ENCODE measurements at regions not wholly inside any gene's neighbourhood (a gene's known extent, or its start where the extent isn't known, plus 50 kb on each side); places are given as distances from the start of the nearest gene placed in this dataset.
"Not testable (repeated sequence)": the region's sequence is repeated elsewhere in the genome, so short reads cannot be mapped to it uniquely, and the experiment has no call there.

DNA sequence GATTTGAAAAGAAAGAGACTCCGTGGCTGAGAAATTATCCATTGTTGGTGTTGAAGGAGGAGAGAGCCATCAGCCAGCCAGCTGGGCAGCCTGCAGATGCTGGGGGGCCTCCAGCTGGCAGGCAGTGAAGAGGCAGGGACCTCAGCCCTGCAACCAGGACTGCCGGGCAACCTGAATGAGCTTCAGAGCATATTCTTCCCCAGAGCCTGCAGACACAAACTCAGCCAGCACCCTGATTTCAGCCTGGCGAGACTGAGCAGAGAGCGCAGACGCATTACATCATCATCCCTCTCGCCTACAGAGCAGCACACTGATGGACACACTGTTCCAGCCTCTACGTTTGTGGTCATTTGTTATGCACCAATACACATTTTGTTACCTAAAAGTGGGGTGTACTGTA is 150.7 kb upstream of the RAB6C start:
- no peak overlapping the region for H3K4me3 ChIP-seq (replicated peaks; ENCODE audit: insufficient read depth, low read length)
- H3K27me3 ChIP-seq (ENCODE audit: insufficient read depth, poor library complexity, severe bottlenecking) = no peaks in the 10 kb centered on the region
- no peak overlapping the region for H3K27ac ChIP-seq (replicated peaks)
- TF ChIP-seq GABPA (IDR thresholded peaks at IDR 0.05; ENCODE audit: low read depth) (no peak), POLR2AphosphoS5 (IDR thresholded peaks at IDR 0.05; ENCODE audit: low read depth) (no peak)
- TF ChIP-seq, protein P1, sequence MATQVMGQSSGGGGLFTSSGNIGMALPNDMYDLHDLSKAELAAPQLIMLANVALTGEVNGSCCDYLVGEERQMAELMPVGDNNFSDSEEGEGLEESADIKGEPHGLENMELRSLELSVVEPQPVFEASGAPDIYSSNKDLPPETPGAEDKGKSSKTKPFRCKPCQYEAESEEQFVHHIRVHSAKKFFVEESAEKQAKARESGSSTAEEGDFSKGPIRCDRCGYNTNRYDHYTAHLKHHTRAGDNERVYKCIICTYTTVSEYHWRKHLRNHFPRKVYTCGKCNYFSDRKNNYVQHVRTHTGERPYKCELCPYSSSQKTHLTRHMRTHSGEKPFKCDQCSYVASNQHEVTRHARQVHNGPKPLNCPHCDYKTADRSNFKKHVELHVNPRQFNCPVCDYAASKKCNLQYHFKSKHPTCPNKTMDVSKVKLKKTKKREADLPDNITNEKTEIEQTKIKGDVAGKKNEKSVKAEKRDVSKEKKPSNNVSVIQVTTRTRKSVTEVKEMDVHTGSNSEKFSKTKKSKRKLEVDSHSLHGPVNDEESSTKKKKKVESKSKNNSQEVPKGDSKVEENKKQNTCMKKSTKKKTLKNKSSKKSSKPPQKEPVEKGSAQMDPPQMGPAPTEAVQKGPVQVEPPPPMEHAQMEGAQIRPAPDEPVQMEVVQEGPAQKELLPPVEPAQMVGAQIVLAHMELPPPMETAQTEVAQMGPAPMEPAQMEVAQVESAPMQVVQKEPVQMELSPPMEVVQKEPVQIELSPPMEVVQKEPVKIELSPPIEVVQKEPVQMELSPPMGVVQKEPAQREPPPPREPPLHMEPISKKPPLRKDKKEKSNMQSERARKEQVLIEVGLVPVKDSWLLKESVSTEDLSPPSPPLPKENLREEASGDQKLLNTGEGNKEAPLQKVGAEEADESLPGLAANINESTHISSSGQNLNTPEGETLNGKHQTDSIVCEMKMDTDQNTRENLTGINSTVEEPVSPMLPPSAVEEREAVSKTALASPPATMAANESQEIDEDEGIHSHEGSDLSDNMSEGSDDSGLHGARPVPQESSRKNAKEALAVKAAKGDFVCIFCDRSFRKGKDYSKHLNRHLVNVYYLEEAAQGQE (IDR thresholded peaks at IDR 0.05; ENCODE audit: insufficient replicate concordance, low read depth) = no peak
- no peak for DNase-seq (ENCODE audit: low read depth in 1 of 2, low spot score in 1 of 2)

DNA sequence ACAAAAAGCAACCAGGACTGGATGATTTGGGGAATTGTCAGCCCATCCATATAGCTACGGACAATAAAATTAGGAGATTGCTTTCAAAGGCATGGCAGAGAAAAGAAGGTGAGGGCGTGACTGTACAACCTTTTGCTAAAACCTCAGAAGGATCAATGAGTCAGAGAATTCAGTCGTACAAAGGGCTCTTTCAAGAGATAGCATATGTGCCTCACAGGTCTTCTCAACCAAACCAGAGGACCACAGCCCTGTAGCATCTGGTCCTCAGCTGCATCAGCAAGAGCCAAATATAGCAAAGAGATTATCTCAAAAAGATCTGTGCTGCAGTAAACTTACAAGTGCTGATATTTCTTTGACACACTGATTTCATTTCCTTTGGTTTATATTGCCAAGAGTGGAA is 149.9 kb upstream of the RAB6C start:
- TF ChIP-seq CTCF (IDR thresholded peaks at IDR 0.05; ENCODE audit: insufficient read depth, low read length) (no peak), SPI1 (IDR thresholded peaks at IDR 0.05; ENCODE audit: borderline replicate concordance, low read depth) (no peak), POLR2AphosphoS5 (IDR thresholded peaks at IDR 0.05; ENCODE audit: low read depth) (no peak)
- TF ChIP-seq, protein P1 (IDR thresholded peaks at IDR 0.05; ENCODE audit: insufficient replicate concordance, low read depth) = no peak
- H3K4me3 ChIP-seq (replicated peaks; ENCODE audit: insufficient read depth, low read length) = no peak overlapping the region
- no peak overlapping the region for H3K27ac ChIP-seq (replicated peaks)
- no peak for DNase-seq (ENCODE audit: low read depth in 1 of 2, low spot score in 1 of 2)
- no peaks in the 10 kb centered on the region for H3K27me3 ChIP-seq (ENCODE audit: insufficient read depth, poor library complexity, severe bottlenecking)

DNA sequence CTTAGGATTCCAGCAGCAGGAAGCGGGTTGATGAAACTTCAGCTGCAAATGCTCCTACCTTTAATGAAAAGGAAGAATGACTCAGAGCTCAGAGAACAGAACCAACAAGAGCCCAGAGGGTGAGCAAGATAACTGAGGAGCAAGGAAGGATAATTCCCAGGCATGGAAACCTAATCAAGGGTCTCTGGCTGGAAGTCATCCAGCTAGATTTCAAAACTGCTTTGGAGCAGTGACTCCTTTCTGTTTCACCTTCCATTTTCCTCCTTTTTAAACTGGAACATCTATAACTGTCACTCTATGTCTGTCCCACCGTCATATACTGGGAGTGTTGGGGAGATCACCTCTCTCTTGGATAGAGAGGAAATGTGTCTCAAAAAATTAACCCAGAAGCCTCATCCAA is 148.4 kb upstream of the RAB6C start:
- Histone ChIP-seq H3K27me3 (ENCODE audit: insufficient read depth, poor library complexity, severe bottlenecking) (no peaks in the 10 kb centered on the region), H3K4me3 (replicated peaks; ENCODE audit: insufficient read depth, low read length) (no peak overlapping the region), H3K27ac (replicated peaks) (no peak overlapping the region)
- TF ChIP-seq GABPA (IDR thresholded peaks at IDR 0.05; ENCODE audit: low read depth) (no peak), POLR2AphosphoS5 (IDR thresholded peaks at IDR 0.05; ENCODE audit: low read depth) (no peak), CTCF (IDR thresholded peaks at IDR 0.05; ENCODE audit: insufficient read depth, low read length) (no peak), SPI1 (IDR thresholded peaks at IDR 0.05; ENCODE audit: borderline replicate concordance, low read depth) (no peak)
- TF ChIP-seq, protein P1 (IDR thresholded peaks at IDR 0.05; ENCODE audit: insufficient replicate concordance, low read depth) = no peak
- DNase-seq (ENCODE audit: low read depth in 1 of 2, low spot score in 1 of 2) = no peak

DNA sequence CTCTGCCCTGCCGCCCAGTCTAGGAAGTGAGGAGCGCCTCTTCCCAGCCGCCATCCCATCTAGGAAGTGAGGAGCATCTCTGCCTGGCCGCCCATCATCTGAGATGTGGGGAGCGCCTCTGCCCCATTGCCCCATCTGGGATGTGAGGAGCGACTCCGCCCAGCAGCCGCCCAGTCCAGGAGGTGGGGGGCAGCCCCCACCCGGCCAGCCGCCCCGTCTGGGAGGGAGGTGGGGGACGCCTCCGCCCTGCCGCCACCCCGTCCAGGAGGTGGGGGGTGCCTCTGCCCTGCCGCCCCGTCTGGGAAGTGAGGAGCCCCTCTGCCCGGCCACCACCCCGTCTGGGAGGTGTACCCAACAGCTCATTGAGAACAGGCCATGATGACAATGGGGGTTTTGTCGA is 146.0 kb upstream of the RAB6C start:
- H3K27ac ChIP-seq (replicated peaks); DNase-seq (ENCODE audit: low read depth in 1 of 2, low spot score in 1 of 2); H3K4me3 ChIP-seq (replicated peaks; ENCODE audit: insufficient read depth, low read length); H3K27me3 ChIP-seq (ENCODE audit: insufficient read depth, poor library complexity, severe bottlenecking): not testable (repeated sequence)

Measured in HL-60 (cell line).